ENCODE measurements at regions not wholly inside any gene's neighbourhood (a gene's known extent, or its start where the extent isn't known, plus 50 kb on each side); places are given as distances from the start of the nearest gene placed in this dataset.

GRCh38 chr5:2388571-2388970 lies 362.9 kb downstream of the IRX2 start:
- Histone ChIP-seq H3K9me2 (replicated peaks; ENCODE audit: control insufficient read depth, low read length) (no peaks in the 10 kb centered on the region), H3K9me3 (ENCODE audit: control insufficient read depth, insufficient read depth, low read length) (no peaks in the 10 kb centered on the region), H3K4me2 (ENCODE audit: low read length) (no peak overlapping the region), H3K36me3 (ENCODE audit: control insufficient read depth, low read length) (no peaks in the 10 kb centered on the region), H3K4me1 (ENCODE audit: control insufficient read depth, low read length) (no peaks in the 10 kb centered on the region), H4K20me1 (ENCODE audit: control insufficient read depth, insufficient read depth, low read depth, low read length) (no peaks in the 10 kb centered on the region), H3K79me2 (ENCODE audit: control insufficient read depth, low read length) (no peaks in the 10 kb centered on the region), H3K4me3 (ENCODE audit: low read length) (no peak overlapping the region), H3K27ac (ENCODE audit: low read depth, low read length) (no peak overlapping the region), H3F3A (ENCODE audit: control insufficient read depth, insufficient read depth) (no peaks in the 10 kb centered on the region), H3K27me3 (ENCODE audit: control insufficient read depth, low read length) (no peaks in the 10 kb centered on the region)
- no peak for TF ChIP-seq CTCF (IDR thresholded peaks at IDR 0.05; ENCODE audit: low read depth, low read length, poor library complexity, severe bottlenecking)
- no peak for TF ChIP-seq EZH2phosphoT487 (IDR thresholded peaks at IDR 0.05; ENCODE audit: borderline replicate concordance, low read length)

DNA sequence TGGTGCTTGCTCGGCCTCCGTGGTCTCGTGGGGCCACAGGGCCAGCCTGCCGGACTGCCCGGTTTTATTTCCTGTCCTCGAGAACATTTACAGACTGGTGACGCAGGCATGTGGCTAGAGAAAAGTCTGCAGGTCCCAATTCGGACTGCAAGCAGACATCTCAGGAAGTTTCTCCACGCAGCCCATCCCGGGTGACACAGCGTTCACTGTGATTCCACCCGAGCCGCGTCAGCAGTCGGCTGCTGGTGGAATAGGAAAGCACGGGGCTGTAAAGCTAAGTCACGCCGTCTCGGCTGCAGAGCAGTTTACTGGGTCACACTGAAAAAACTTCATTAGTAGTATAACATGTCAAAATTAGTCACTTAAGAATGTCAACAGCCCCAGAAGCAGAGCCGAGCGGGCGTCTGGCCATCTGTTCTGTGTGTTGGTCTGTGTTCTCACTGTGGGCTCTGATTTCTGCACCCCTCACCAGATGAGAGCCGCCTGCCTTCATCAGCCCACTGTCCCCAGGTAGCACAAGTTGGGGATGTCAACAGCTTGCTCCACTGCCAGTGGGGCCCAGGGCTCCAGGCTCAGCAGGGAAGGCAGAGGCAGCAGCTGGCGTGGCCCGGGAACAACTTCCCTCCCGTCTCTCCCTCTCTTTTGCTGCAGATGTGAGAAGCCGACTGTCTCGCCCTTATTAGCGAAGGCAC lies 363.7 kb downstream of the IRX2 start:
- H3K9me2 ChIP-seq (replicated peaks; ENCODE audit: control insufficient read depth, low read length), result no peaks in the 10 kb centered on the region
- no peaks in the 10 kb centered on the region for H3F3A ChIP-seq (ENCODE audit: control insufficient read depth, insufficient read depth)
- no peak overlapping the region for H3K27ac ChIP-seq (ENCODE audit: low read depth, low read length)
- H3K36me3 ChIP-seq (ENCODE audit: control insufficient read depth, low read length), result no peaks in the 10 kb centered on the region
- H4K20me1 ChIP-seq (ENCODE audit: control insufficient read depth, insufficient read depth, low read depth, low read length), result no peaks in the 10 kb centered on the region
- no peaks in the 10 kb centered on the region for H3K27me3 ChIP-seq (ENCODE audit: control insufficient read depth, low read length)
- no peaks in the 10 kb centered on the region for H3K9me3 ChIP-seq (ENCODE audit: control insufficient read depth, insufficient read depth, low read length)
- no peak overlapping the region for H3K4me3 ChIP-seq (ENCODE audit: low read length)
- no peak overlapping the region for H3K4me2 ChIP-seq (ENCODE audit: low read length)
- TF ChIP-seq CTCF (IDR thresholded peaks at IDR 0.05; ENCODE audit: low read depth, low read length, poor library complexity, severe bottlenecking) (no peak), EZH2phosphoT487 (IDR thresholded peaks at IDR 0.05; ENCODE audit: borderline replicate concordance, low read length) (no peak)
- no peaks in the 10 kb centered on the region for H3K4me1 ChIP-seq (ENCODE audit: control insufficient read depth, low read length)
- no peaks in the 10 kb centered on the region for H3K79me2 ChIP-seq (ENCODE audit: control insufficient read depth, low read length)

DNA sequence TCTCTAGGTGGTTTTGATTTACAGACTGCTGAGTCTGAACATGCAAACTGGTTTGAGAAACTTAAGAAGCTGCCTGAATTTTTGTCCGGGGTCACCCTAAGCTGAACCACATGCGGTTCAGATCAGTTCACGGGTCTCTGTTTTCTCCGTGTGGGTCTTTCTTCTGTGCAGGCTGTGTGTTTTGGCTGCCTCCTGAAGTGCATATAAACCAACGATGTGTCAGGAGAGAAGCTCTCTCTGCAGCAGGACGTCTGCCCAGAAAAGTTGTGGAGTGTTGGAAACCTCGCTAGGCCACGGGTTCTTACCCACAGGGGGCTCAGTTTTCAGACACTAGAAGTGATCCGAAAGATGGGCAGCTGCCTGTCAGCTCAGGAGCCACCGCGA lies 364.2 kb downstream of the IRX2 start:
- H3K79me2 ChIP-seq (ENCODE audit: control insufficient read depth, low read length), result no peaks in the 10 kb centered on the region
- no peaks in the 10 kb centered on the region for H3K27me3 ChIP-seq (ENCODE audit: control insufficient read depth, low read length)
- no peaks in the 10 kb centered on the region for H3K9me2 ChIP-seq (replicated peaks; ENCODE audit: control insufficient read depth, low read length)
- no peak overlapping the region for H3K4me3 ChIP-seq (ENCODE audit: low read length)
- no peak for TF ChIP-seq CTCF (IDR thresholded peaks at IDR 0.05; ENCODE audit: low read depth, low read length, poor library complexity, severe bottlenecking)
- TF ChIP-seq EZH2phosphoT487 (IDR thresholded peaks at IDR 0.05; ENCODE audit: borderline replicate concordance, low read length), result no peak
- no peak overlapping the region for H3K4me2 ChIP-seq (ENCODE audit: low read length)
- H3K4me1 ChIP-seq (ENCODE audit: control insufficient read depth, low read length), result no peaks in the 10 kb centered on the region
- H3K36me3 ChIP-seq (ENCODE audit: control insufficient read depth, low read length), result no peaks in the 10 kb centered on the region
- no peak overlapping the region for H3K27ac ChIP-seq (ENCODE audit: low read depth, low read length)
- no peaks in the 10 kb centered on the region for H3K9me3 ChIP-seq (ENCODE audit: control insufficient read depth, insufficient read depth, low read length)
- no peaks in the 10 kb centered on the region for H3F3A ChIP-seq (ENCODE audit: control insufficient read depth, insufficient read depth)
- no peaks in the 10 kb centered on the region for H4K20me1 ChIP-seq (ENCODE audit: control insufficient read depth, insufficient read depth, low read depth, low read length)

All from DOHH2 (cell line).